ENCODE measurements at regions not wholly inside any gene's neighbourhood (a gene's known extent, or its start where the extent isn't known, plus 50 kb on each side); places are given as distances from the start of the nearest gene placed in this dataset.
"Not testable (repeated sequence)": the region's sequence is repeated elsewhere in the genome, so short reads cannot be mapped to it uniquely, and the experiment has no call there.

DNA sequence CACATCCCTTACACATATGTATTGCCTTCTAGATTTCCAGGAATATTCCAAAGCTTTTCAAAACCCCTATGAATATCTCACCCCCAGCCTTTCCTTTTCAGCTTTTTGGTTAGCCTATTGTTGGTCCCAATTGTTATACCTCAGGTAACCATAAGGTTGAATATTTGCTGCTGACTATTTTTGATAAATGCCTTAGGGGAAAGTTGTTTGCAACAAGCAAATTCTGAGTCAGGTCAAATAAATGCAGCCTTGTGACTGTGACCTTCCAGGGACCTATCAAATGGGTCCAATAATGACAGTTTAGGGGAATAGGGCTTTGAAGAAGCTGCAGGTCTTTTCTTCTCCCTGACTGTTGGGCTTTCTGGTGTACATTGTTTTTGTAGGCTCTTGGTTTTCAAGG lies 699.7 kb downstream of the NTRK3 start:
- TF ChIP-seq ZFX (IDR thresholded peaks at IDR 0.05; ENCODE audit: borderline replicate concordance) = no peak
- no peak overlapping the region for H3K27ac ChIP-seq

DNA sequence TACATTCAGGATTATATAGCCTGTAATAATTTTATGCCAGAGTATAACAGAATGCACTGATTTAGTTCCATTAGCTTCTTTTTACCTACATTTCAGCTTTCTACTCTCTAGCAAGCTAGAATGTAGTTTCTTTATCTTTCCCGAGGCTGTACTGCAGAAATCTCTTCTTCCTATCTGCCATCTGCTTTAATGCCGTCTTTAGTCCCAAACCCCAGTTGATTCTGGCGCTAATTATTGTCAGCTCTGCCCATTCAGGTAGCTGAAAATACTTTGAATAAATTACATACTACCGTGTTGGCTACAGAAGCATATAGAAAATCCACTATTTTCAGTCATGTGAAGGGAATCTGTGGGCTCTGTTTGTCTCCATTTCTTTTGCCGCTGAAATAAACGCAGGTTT lies 706.7 kb downstream of the NTRK3 start:
- H3K27ac ChIP-seq = no peak overlapping the region
- no peak for TF ChIP-seq CTCF (IDR thresholded peaks at IDR 0.05)
- TF ChIP-seq ZFX (IDR thresholded peaks at IDR 0.05; ENCODE audit: borderline replicate concordance) = no peak

GRCh38 chr15:87549296-87549695 lies 707.2 kb downstream of the NTRK3 start:
- TF ChIP-seq CTCF (IDR thresholded peaks at IDR 0.05) (no peak), ZFX (IDR thresholded peaks at IDR 0.05; ENCODE audit: borderline replicate concordance) (no peak)
- H3K27ac ChIP-seq = no peak overlapping the region

DNA sequence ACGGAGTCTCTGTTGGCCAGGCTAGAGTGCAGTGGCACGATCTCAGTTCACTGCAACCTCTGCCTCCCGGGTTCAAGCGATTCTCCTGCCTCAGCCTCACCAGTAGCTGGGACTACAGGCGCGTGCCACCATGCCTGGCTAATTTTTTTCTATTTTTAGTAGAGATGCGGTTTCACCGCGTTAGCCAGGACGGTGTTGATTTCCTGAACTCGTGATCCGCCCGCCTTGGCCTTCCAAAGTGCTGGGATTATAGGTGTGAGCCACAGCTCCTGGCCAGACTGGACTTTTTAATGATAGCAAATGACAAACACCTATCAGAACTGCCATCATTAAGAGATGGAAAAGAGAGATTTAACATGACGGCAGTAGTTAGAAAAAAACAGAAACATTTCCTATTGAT lies 707.9 kb downstream of the NTRK3 start:
- H3K27ac ChIP-seq = not testable (repeated sequence)

DNA sequence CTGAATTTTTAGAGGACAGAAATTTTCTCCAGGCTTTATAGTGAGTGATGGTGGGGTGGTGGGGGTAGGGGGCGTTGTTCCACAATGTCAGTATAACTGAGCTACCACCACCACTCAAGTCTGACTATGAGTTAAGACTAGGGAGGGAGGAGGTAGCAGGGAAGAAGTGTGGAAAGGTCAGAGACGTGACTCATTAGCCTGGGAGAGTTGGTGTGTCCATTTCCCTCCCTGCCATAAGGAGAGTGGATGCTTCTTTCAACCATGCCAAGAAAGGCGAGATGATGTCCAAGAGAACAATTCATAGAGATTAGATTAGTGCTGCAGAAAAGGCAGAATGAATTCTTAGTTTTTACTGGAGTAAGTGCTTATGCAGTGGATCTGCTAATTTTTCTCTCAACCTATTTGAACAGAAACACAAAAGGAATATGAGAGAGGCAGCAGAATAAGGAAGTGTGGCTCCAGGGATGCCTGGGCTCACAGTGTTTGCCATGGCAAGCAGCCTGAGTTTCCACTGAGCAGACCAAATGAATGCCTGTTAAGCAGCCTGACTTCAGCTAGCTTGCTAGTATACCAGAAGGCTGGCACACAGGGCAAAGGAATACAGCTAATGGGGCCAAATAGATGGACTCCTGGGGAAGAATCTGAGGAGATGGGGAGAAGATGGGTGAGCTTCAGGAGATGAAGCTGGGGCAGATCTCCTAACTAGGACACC lies 708.9 kb downstream of the NTRK3 start:
- TF ChIP-seq ZFX (IDR thresholded peaks at IDR 0.05; ENCODE audit: borderline replicate concordance) = no peak
- TF ChIP-seq CTCF (IDR thresholded peaks at IDR 0.05) = no peak
- H3K27ac ChIP-seq = no peak overlapping the region

GRCh38 chr15:87538327-87538834 lies 718.2 kb downstream of the NTRK3 start:
- TF ChIP-seq ZFX (IDR thresholded peaks at IDR 0.05; ENCODE audit: borderline replicate concordance) (no peak), CTCF (IDR thresholded peaks at IDR 0.05) (no peak)
- H3K27ac ChIP-seq = no peak overlapping the region

GRCh38 chr15:87537295-87537694 lies 719.2 kb downstream of the NTRK3 start:
- H3K27ac ChIP-seq = no peak overlapping the region
- TF ChIP-seq ZFX (IDR thresholded peaks at IDR 0.05; ENCODE audit: borderline replicate concordance) = no peak
- TF ChIP-seq CTCF (IDR thresholded peaks at IDR 0.05) = no peak

DNA sequence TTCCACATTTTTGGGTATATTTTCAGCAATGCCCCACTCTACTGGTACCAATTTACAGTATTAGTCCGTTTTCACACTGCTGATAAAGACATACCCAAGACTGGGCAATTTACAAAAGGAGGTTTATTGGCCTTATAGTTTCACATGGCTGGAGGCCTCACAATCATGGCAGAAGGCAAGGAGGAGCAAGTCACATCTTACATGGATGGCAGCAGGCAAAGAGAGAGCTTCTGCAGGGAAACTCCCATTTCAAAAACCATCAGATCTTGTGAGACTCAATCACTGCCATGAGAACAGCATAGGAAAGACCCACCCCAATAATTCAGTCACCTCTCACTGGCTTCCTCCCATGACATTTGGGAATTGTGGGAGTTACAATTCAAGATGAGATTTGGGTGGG lies 722.9 kb downstream of the NTRK3 start:
- H3K27ac ChIP-seq = not testable (repeated sequence)

DNA sequence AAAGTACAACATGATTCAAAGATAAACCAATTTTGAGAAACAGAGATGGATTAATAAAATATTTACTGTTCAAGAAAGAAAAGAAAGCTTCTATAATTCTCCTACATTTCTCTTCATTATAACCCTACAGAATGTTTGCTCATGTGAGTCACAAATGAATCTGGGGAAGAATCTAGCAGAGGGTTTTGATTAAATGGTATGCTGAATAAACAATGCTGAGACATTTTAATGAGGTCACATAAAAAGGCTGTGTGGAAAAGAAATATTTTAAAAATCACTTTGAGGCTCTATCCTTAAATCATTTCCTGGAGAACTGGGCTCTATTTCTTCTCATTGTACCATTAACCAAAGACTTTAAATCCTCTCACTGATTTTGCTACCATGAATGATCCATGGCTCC lies 727.7 kb downstream of the NTRK3 start:
- TF ChIP-seq ZFX (IDR thresholded peaks at IDR 0.05; ENCODE audit: borderline replicate concordance) (no peak), CTCF (IDR thresholded peaks at IDR 0.05) (no peak)
- no peak overlapping the region for H3K27ac ChIP-seq

All from 22Rv1 (cell line).